ENCODE measurements at regions not wholly inside any gene's neighbourhood (a gene's known extent, or its start where the extent isn't known, plus 50 kb on each side); places are given as distances from the start of the nearest gene placed in this dataset.

DNA sequence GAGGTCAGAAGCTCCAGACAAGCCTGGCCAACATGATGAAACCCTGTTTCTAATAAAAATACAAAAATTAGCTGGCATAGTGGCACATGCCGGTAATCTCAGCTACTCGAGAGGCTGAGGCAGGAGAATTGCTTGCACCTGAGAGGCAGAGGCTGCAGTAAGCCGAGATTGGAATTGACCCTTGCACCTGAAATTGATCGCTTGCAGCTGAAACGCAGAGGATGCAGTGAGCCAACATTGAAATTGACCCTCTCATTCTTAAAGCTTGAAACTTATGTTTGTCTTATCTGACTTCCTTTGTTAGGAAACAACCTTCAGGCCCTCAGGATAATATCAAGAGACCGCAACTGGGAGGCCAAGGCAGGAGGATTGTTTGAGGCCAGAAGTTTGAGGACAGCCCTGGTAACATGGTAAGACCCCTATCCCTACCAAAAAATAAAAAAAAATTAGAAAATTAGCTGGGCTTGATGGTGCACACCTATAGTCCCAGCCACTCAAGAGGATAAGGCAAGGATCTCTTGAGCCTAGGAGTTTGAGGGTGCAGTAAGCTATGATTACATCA lies 376.6 kb upstream of the XYLT1 start:
- DNase-seq (no peak), ATAC-seq (no peak)
- intact Hi-C loops (cut with DNase I, micrococcal nuclease): no loop called here

DNA sequence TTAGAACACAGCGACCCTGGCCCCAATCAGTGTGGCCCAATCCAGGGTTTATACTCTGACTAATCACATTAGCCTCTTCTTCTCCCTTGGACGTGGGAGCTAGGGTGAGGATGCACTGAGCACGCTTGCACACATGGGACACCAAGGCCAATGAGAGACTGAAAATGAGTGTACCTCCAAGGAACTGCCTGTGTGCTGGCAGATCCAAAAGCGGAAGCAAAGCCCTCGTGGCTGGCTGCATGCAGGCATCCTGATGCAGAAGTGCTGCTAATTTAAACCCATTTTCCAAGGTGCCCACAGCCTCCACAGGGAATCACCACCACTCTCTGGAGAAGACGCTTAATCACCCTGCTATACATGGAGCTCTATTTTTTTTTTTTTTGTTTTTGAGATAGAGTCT lies 375.3 kb upstream of the XYLT1 start:
- intact Hi-C loops (cut with DNase I, micrococcal nuclease): no loop called here
- no peak for DNase-seq
- no peak for ATAC-seq

DNA sequence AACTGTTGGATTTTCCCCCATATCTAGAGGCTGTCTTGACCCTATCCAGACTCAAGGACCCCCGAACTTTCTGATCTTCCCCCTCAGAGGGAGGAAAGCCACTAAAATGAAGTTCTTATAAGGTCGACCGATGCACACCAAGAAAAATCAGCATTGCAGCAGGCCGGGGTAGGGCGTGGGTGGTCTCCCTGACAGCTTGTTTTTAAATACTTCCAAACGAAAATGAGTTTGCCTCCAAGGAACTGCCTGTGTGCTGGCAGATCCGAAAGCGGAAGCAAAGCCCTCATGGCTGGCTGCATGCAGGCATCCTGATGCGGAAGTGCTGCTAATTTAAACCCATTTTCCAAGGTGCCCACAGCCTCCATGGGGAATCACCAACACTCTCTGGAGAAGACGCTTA lies 374.3 kb upstream of the XYLT1 start:
- intact Hi-C loops (cut with DNase I, micrococcal nuclease): no loop called here
- no peak for DNase-seq

GRCh38 chr16:17843905-17844304 lies 373.1 kb upstream of the XYLT1 start:
- ATAC-seq (no peak), DNase-seq (no peak)
- intact Hi-C loops (cut with DNase I, micrococcal nuclease): no loop called here

More for the DNA sequence above, 374.3 kb upstream of the XYLT1 start:
- ATAC-seq: no peak

- DNase-seq: no peak
- intact Hi-C loops (cut with DNase I, micrococcal nuclease): no loop called here
- no peak for ATAC-seq
These were observed 369.1 kb upstream of the XYLT1 start for GRCh38 chr16:17839907-17840306.

DNA sequence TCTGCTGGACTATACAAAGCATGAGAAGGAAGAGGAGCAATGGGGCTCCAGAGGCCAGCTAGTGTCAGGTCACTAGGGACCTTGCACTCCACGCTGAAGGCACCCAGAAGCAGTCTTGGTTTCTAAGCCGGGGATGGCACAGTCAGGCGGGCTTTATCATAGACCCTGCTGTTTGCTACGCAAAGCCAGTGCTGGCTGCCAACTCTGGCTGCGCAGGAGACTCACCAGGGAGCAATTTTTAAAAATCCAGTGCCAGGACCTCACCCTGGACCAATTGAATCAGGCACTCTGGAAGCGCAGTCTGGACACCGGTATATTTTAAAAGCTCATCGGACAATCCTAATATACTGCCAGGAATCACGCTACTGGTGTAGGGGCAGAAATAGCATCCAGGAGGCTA lies 368.5 kb upstream of the XYLT1 start:
- intact Hi-C loops (cut with DNase I, micrococcal nuclease): no loop called here
- ATAC-seq (no peak), DNase-seq (no peak)

DNA sequence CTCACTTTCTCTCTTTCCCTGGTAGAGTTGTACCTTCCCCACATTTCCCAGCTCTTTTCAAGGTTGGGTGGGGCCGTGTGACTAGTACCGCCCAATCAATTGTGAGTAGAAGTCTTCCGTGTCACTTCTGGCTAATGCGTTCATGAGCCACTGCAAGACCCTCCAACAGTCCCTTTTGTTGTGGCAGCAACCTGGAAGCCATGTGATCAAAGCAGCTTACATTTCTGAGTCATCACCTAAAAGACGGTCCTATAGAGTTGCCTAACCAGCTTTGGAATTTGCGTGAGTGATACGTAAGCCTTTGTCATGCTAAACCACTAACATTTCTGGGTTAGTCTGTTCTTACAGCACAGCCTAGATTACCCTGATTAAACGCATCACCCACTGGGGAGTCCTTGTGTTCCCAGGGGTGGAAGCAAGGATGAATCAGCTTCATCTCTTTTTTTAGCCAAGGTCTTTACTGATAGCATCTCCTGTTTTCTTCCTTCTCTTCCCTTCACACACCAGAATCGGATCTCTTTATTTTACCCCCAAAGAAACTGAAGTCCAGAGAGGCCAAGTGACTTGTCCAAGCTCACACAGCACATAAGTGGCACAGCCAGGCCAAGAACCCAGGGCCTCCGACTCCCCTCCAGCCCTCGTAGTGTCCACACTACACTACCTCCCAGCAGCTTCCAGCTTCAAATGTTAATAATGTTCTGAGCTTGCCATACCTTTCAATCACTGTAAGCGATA lies 366.3 kb upstream of the XYLT1 start:
- ATAC-seq (no peak), DNase-seq (no peak)

GRCh38 chr16:17835118-17835876 lies 364.5 kb upstream of the XYLT1 start:
- ATAC-seq (no peak), DNase-seq (no peak)
- intact Hi-C loops (cut with DNase I, micrococcal nuclease): no loop called here

More for the DNA sequence above, 366.3 kb upstream of the XYLT1 start:
- intact Hi-C loops (cut with DNase I, micrococcal nuclease): no loop called here

DNA sequence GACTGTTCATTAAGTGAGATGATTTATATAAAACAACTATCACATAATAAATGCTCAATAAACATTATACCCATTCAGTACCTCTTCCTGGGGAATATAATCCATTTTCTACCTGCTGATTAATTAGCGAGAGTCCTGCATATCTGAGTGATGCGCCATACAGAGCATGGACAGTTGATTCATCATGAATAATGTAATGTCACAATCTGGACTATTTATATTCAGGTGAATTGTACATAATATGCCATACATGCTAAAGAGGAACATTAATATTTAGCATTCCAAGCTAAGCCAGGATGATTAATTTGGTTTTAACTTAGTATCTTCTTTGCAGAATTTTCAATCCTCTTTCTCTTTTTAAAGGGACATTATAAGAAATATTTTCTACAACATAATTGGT lies 362.0 kb upstream of the XYLT1 start:
- ATAC-seq (no peak), DNase-seq (no peak)
- intact Hi-C loops (cut with DNase I, micrococcal nuclease): no loop called here

DNA sequence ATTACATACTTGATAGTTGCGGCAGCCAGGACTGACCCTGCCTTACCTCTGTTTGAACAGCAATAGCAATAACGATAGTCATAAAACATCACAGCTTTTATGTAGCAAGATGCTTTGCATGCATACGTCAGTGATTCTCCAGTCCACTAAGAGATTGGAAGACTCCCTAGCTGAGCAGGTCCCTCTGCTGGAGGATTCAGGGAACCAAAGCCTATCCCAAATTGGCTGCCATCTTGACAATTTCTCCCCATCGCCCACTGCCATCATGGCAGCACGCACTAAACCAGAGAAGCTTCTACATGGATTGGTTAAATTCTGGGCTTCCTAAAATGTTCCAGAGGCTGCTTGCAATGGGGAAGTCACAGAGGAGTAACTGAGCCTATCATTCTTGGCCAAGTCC lies 360.6 kb upstream of the XYLT1 start:
- peak; percentile 26 for ATAC-seq
- intact Hi-C loops (cut with DNase I, micrococcal nuclease): no loop called here
- no peak for DNase-seq

- intact Hi-C loops (cut with DNase I, micrococcal nuclease): no loop called here
- DNase-seq: no peak
- no peak for ATAC-seq
These were observed 359.9 kb upstream of the XYLT1 start for GRCh38 chr16:17830651-17831050.

- no peak for ATAC-seq
- intact Hi-C loops (cut with DNase I, micrococcal nuclease): no loop called here
- no peak for DNase-seq
These were observed 359.1 kb upstream of the XYLT1 start for GRCh38 chr16:17829811-17830210.

DNA sequence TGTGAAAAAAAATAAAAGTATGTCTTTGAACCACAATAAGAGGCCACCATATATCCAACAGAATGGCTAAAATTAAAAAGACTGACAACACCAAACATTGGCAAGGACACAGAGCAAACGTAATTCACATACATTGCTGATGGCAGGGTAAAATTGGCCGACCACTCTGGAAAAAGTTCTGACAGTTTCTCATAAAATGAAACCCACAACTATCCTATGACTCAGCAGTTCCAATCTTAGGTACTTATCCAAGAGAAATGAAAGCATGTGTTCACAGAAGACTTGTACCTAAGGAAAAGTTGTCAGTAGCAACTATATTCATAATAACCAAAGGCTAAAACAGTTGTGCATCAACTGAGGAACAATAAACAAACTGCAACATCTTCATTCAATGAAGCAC lies 357.3 kb upstream of the XYLT1 start:
- ATAC-seq (no peak), DNase-seq (no peak)
- intact Hi-C loops (cut with DNase I, micrococcal nuclease): no loop called here

GRCh38 chr16:17827313-17827712 lies 356.6 kb upstream of the XYLT1 start:
- no peak for DNase-seq
- no peak for ATAC-seq
- intact Hi-C loops (cut with DNase I, micrococcal nuclease): no loop called here

DNA sequence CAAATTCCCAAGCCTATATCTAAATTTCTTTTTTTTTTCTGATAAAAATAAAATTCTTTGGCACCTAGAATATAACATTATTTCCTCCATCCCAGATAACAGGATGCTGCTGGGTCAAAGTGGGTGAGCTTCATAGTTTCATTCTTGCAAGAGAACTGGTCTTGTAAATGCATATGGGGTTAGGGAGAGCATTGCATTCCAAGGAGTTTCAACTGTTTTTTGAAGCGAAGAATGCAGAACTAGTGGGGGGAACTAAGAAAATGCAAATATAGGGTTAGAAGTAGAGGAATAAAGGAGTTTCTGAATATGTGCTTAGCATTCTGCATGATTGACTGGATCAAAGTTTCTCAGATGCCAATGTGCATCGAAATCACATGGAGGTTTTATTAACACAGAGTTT lies 347.2 kb upstream of the XYLT1 start:
- ATAC-seq (no peak), DNase-seq (no peak)
- intact Hi-C loops (cut with DNase I, micrococcal nuclease): no loop called here

DNA sequence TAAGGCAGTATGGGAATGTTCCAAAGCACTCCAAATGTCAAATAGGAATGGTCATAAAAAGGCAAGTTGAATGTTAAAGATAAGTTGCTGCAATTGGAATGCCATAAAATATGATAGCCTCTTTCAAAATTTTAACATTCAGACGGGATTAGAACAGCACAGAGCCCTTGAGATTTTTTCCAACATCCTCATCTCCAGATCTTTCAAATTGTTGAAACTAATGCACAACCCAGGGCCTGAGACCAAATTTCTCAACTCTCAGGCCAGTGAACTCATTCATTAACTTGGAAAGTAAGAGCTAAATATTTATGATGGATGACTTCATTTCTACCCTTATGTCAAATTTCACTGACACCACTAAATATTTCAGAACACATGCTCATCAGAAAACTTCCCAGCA lies 346.5 kb upstream of the XYLT1 start:
- DNase-seq (no peak), ATAC-seq (no peak)
- intact Hi-C loops (cut with DNase I, micrococcal nuclease): no loop called here

DNA sequence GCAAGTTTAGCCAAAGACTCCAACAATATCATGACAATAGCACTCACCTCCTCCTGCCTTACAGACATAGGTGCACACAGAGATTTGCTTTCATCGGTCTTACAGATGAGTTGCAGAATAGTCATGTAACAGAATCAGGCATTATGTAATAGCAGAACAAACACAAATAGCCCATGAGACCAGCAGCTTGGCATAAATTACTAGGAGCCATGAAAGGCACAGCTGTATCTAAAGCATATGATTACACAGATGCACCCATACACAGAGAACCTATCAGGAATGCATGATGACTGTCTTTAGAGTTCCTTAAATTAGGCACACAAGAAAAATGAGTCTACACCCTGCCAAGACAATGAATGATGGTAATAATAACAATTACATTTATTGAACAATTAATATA lies 342.0 kb upstream of the XYLT1 start:
- DNase-seq: no peak
- ATAC-seq: no peak
- intact Hi-C loops (cut with DNase I, micrococcal nuclease): no loop called here

DNA sequence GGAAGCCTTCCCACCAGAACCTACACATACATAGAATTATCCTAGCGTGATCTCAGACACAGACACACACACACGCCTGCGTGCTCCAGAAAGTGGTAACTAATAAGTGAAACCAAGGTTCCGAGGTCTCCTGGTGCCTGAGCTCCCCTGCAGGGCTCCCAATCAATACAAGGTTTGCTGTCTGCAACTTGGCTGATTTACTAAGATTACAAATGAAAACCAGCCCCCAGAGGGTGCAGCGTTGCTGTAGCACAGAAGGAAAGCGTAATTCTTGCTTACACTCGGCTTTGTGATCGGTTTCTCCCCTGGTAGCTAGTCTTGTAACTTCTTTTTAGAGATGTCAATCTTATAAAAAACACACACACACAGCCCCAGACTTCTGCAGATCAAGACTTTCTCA lies 334.1 kb upstream of the XYLT1 start:
- DNase-seq: no peak
- intact Hi-C loops (cut with DNase I, micrococcal nuclease): no loop called here
- no peak for ATAC-seq

DNA sequence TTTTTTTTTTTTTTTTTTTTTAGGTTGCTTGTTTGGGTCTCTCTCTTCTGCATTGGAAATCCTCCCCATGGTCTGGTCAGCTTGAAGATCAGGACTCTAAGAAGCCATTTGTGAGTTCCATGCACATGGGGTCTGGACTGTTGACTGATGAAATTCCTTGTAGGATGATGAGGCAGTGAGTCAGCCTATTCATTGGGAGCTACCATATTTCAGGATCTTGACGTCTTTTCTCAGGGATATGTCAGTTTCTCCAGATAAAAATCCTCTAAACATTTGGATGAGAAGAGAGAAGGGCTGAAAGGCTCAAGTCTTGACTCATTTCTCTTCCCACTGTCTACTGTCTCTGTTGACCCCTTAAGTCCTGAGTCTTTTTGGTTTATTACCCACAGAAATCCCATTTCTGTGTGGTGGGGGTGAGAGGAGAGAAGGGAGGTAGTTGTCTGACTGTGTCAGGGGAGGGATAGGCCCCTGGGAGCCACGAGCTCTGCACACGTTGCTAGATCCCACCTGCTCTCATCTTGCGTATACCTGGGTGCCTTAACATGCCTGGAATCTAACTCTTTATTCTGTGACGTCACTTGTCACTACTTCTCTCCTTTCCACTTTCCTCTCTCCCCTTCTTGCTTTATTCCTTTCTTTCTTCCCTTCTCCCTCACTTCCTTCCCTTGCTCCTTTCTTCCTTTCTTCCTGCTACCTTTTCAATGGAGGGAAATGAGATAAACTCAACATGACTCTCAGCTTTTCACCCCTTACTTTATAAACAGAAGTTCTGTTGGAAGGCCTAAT lies 333.1 kb upstream of the XYLT1 start:
- DNase-seq: no peak
- intact Hi-C loops (cut with DNase I, micrococcal nuclease): no loop called here

DNA sequence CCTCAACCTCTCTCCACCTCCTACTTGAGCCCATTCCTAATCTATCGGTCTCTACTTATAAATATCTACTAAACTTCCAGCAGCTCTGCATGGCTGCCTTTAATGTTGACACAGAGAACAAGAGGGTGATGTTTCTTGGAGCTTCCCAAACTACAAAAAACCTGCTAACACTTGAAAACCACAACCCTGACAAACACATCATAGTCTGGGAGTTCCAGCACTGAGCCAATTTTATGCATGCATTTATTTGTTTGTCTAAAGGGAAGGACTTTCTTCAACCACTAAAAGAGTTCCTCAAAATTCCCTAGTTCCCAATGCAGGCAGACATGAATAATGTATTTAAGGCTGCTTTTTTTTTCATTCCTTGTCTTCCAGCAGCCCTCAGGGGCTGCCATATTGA lies 331.8 kb upstream of the XYLT1 start:
- ATAC-seq: no peak
- no peak for DNase-seq
- intact Hi-C loops (cut with DNase I, micrococcal nuclease): no loop called here

More for the DNA sequence above, 333.1 kb upstream of the XYLT1 start:
- ATAC-seq: no peak

All from left colon (tissue), 2 donors.